Natural killer cell (primary cell): ENCODE measurements at regions not wholly inside any gene's neighbourhood (a gene's known extent, or its start where the extent isn't known, plus 50 kb on each side); places are given as distances from the start of the nearest gene placed in this dataset.
"Not testable (repeated sequence)": the region's sequence is repeated elsewhere in the genome, so short reads cannot be mapped to it uniquely, and the experiment has no call there.

Experiments
- ATAC-seq, 3 donors: fragments of 150-1000 bp in 2 of 3; fragments of 200-7000 bp in 1 of 3; cut with Tn5 transposase; 1 replicate in 1 of 3; 2 replicates in 2 of 3; pipeline ENCODE4 v1.10.0; 2021; ENCODE audit warnings: mild to moderate bottlenecking in 2 of 3, moderate library complexity in 2 of 3
- DNase-seq, 2 donors: peaks; one replicate each; pipeline versions ENCODE4 v3.0.0 to v3.0.0-alpha.2; 2013 to 2021; ENCODE audit warnings: mixed read lengths in 1 of 2
- H3K27ac ChIP-seq: one replicate; pipeline ENCODE4 v1.5.1; 2013; ENCODE audit warnings: mild to moderate bottlenecking, low read length
- H3K27me3 ChIP-seq: one replicate; pipeline ENCODE4 v1.6.1; 2013; ENCODE audit warnings: low read length; ENCODE audit not compliant: control insufficient read depth, insufficient read depth
- H3K36me3 ChIP-seq: one replicate; pipeline ENCODE4 v1.6.1; 2013; ENCODE audit warnings: low read length; ENCODE audit not compliant: control insufficient read depth, insufficient read depth
- H3K4me1 ChIP-seq: one replicate; pipeline ENCODE4 v1.6.1; 2013; ENCODE audit warnings: low read length; ENCODE audit not compliant: control insufficient read depth, insufficient read depth
- H3K4me3 ChIP-seq: one replicate; pipeline ENCODE4 v1.5.1; 2013; ENCODE audit warnings: low read length
- H3K9me3 ChIP-seq: one replicate; pipeline ENCODE4 v1.6.1; 2013; ENCODE audit warnings: low read length; ENCODE audit not compliant: control insufficient read depth, insufficient read depth
- H3K27ac Mint-ChIP-seq, 2 donors: one replicate each; pipeline ENCODE4 v1.8.0; 2022; ENCODE audit warnings: mild to moderate bottlenecking in 2 of 2, mixed read lengths in 2 of 2, moderate library complexity in 1 of 2
- H3K27me3 Mint-ChIP-seq, 2 donors: one replicate each; pipeline ENCODE4 v1.8.0; 2022; ENCODE audit warnings: low read depth in 2 of 2, mixed read lengths in 2 of 2
- H3K36me3 Mint-ChIP-seq: one replicate; pipeline ENCODE4 v1.8.0; 2022; ENCODE audit warnings: mixed read lengths
- H3K4me1 Mint-ChIP-seq, 2 donors: one replicate each; pipeline ENCODE4 v1.8.0; 2022; ENCODE audit warnings: mixed read lengths in 2 of 2
- H3K4me3 Mint-ChIP-seq: one replicate; pipeline ENCODE4 v1.8.0; 2022; ENCODE audit warnings: mild to moderate bottlenecking, moderate library complexity, mixed read lengths
- H3K9me3 Mint-ChIP-seq, 2 donors: one replicate each; pipeline ENCODE4 v1.8.0; 2022; ENCODE audit warnings: mixed read lengths in 2 of 2
- CTCF ChIP-seq: fragments of 200-600 bp; IDR thresholded peaks from one replicate; pipeline ENCODE4 v1.8.0; 2022; ENCODE audit warnings: antibody characterized with exemption
- WGBS: methylation state at CpG from one replicate; pipeline ENCODE4 v1.1.7; 2013; ENCODE audit warnings: missing lambda C conversion rate; ENCODE audit not compliant: insufficient coverage; 5-methylcytosine and 5-hydroxymethylcytosine counted together
- intact Hi-C: fragments of 100-400 bp; cut with micrococcal nuclease; formaldehyde crosslinking; loops from one replicate; pipeline ENCODE4 v1.14.2; 2022

DNA sequence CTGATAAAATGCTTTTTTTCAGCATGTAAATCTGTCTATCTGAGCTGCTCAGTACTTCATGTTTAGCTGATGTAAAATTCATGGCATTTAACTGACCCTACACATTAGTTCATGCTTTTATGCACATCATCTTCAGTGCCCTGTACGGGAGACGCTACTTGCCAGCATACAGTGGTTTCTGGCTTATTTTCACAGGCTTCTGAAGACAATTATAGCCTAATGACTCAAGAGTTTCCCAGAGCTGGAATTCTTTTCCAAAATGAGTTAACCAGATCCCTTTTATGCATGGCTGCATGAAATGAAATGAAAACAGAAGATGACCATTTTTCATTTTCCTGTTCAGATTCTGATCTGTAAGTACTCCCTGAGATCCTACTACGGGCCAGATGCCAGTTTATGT lies 1061.5 kb downstream of the ROBO2 start:
- DNase-seq, result no peak
- Histone ChIP-seq H3K27me3 (no peaks in the 10 kb centered on the region), H3K36me3 (no peaks in the 10 kb centered on the region), H3K9me3 (no peaks in the 10 kb centered on the region), H3K4me3 (no peak overlapping the region), H3K4me1 (no peaks in the 10 kb centered on the region), H3K27ac (no peak overlapping the region)
- no peaks in the 10 kb centered on the region for H3K36me3 Mint-ChIP-seq
- no peak for ATAC-seq
- no peak overlapping the region for H3K27ac Mint-ChIP-seq
- H3K4me1 Mint-ChIP-seq, result no peaks in the 10 kb centered on the region
- WGBS, result 78% methylated on average over 3 of the region's 3 CpGs
- no peak overlapping the region for H3K4me3 Mint-ChIP-seq
- H3K27me3 Mint-ChIP-seq, result no peaks in the 10 kb centered on the region
- no peak for TF ChIP-seq CTCF
- intact Hi-C loops, result no loop called here
- peaks cover 5 to 7% of the 10 kb centered on the region in 2 donors for H3K9me3 Mint-ChIP-seq

DNA sequence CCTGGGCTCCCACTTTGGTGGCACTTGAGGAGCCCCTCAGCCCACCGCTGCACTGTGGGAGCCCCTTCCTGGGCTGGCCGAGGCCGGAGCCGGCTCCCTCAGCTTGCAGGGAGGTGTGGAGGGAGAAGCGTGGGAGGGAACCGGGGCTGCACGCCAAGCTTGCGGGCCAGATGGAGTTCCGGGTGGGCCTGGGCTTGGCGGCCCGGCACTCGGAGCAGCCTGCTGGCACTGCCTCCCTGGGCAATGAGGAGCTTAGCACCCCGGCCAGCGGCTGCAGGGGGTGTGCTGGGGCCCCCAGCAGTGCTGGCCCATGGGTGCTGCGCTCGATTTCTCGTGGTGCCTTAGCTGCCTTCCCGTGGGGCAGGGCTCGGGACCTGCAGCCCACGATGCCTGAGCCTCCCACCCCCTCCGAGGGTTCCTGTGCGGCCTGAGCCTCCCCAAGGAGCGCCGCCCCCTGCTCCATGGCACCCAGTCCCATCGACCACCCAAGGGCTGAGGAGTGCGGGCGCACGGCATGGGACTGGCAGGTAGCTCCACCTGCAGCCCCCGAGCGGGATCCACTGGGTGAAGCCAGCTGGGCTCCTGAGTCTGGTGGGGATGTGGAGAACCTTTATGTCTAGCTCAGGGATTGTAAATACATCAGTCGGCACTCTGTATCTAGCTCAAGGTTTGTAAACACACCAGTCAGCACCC lies 1068.5 kb downstream of the ROBO2 start:
- H3K27ac ChIP-seq, H3K36me3 Mint-ChIP-seq, H3K9me3 ChIP-seq, H3K27me3 ChIP-seq, DNase-seq, H3K4me3 Mint-ChIP-seq, H3K4me1 ChIP-seq, intact Hi-C loops, H3K9me3 Mint-ChIP-seq, H3K36me3 ChIP-seq, H3K4me1 Mint-ChIP-seq, H3K4me3 ChIP-seq, ATAC-seq, H3K27me3 Mint-ChIP-seq, H3K27ac Mint-ChIP-seq: not testable (repeated sequence)
- WGBS, result 94% methylated on average over 30 of the region's 31 CpGs

- TF ChIP-seq CTCF, result no peak
- H3K4me1 ChIP-seq, result no peaks in the 10 kb centered on the region
- Mint-ChIP-seq H3K9me3 (peaks cover 6 to 14% of the 10 kb centered on the region in 2 donors), H3K36me3 (no peaks in the 10 kb centered on the region), H3K27ac (no peak overlapping the region), H3K27me3 (no peaks in the 10 kb centered on the region), H3K4me1 (no peaks in the 10 kb centered on the region), H3K4me3 (no peak overlapping the region)
- intact Hi-C loops, result no loop called here
- 75% methylated on average over 5 of the region's 5 CpGs for WGBS
- no peaks in the 10 kb centered on the region for H3K27me3 ChIP-seq
- ATAC-seq, result no peak
- no peak overlapping the region for H3K27ac ChIP-seq
- H3K9me3 ChIP-seq, result peaks cover 6% of the 10 kb centered on the region
- DNase-seq, result no peak
- H3K36me3 ChIP-seq, result no peaks in the 10 kb centered on the region
- H3K4me3 ChIP-seq, result no peak overlapping the region
Measured at GRCh38 chr3:78112291-78113010, 1072.6 kb downstream of the ROBO2 start.

DNA sequence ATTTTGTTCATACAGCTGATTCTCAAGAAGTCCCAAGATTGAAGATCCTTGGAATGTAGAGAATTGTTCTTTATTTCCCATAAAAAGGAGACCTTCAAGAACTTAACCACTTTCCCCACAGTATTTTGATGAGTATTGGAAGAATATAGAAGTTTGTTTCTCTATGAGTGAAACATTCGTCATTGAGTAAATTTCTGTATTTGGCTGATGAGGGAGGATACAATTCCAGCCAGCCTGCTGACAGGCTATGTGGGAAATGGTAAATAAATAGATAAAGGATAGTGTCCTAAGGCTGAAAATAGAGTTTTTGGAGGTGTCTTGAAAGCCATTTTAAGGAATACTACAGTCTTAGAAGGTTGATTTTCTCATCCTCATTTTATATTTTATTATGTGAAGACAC lies 1076.1 kb downstream of the ROBO2 start:
- TF ChIP-seq CTCF, result no peak
- no peak overlapping the region for H3K4me3 Mint-ChIP-seq
- H3K27me3 ChIP-seq, result no peaks in the 10 kb centered on the region

More for the DNA sequence above, 1076.1 kb downstream of the ROBO2 start:
- Histone ChIP-seq H3K4me3 (no peak overlapping the region), H3K27ac (no peak overlapping the region), H3K36me3 (no peaks in the 10 kb centered on the region), H3K4me1 (no peaks in the 10 kb centered on the region), H3K9me3 (peaks cover 8% of the 10 kb centered on the region)
- H3K9me3 Mint-ChIP-seq, result peaks cover 6 to 9% of the 10 kb centered on the region in 2 donors
- ATAC-seq (no peak), DNase-seq (no peak)
- intact Hi-C loops, result no loop called here
- WGBS, result 91% methylated on average over 1 of the region's 1 CpG
- no peaks in the 10 kb centered on the region for H3K4me1 Mint-ChIP-seq
- H3K27me3 Mint-ChIP-seq, result no peaks in the 10 kb centered on the region
- no peaks in the 10 kb centered on the region for H3K36me3 Mint-ChIP-seq
- H3K27ac Mint-ChIP-seq, result no peak overlapping the region
